Osteoblast (primary cell): ENCODE measurements at regions not wholly inside any gene's neighbourhood (a gene's known extent, or its start where the extent isn't known, plus 50 kb on each side); places are given as distances from the start of the nearest gene placed in this dataset.

ENCODE experiments used
- DNase-seq: peaks from one replicate; pipeline ENCODE4 v3.0.0; 2011; ENCODE audit warnings: low spot score, mixed read lengths; ENCODE audit not compliant: insufficient read length; ENCODE audit errors: missing footprints
- H2AFZ ChIP-seq: 2 replicates; pipeline ENCODE4 v1.6.0; 2011; ENCODE audit warnings: mild to moderate bottlenecking, low read length
- H3K27ac ChIP-seq: 2 replicates; pipeline ENCODE4 v1.5.1; 2011; ENCODE audit warnings: mild to moderate bottlenecking, low read depth, low read length, moderate library complexity
- H3K27me3 ChIP-seq: 2 replicates; pipeline ENCODE4 v1.6.0; 2012; ENCODE audit warnings: mild to moderate bottlenecking, control low read depth, inconsistent platforms, low read length, moderate library complexity; ENCODE audit not compliant: insufficient read depth
- H3K36me3 ChIP-seq: 2 replicates; pipeline ENCODE4 v1.5.1; 2011; ENCODE audit warnings: mild to moderate bottlenecking, low read length, control low read depth, moderate library complexity; ENCODE audit not compliant: insufficient read depth
- H3K4me1 ChIP-seq: 2 replicates; pipeline ENCODE4 v1.5.1; 2011; ENCODE audit warnings: mild to moderate bottlenecking, low read length, control low read depth, moderate library complexity; ENCODE audit not compliant: insufficient read depth
- H3K4me2 ChIP-seq: 2 replicates; pipeline ENCODE4 v1.6.0; 2011; ENCODE audit warnings: mild to moderate bottlenecking, low read length; ENCODE audit not compliant: insufficient read depth
- H3K4me3 ChIP-seq: fragments of 200-600 bp; sonication (generic); 3 replicates; pipeline ENCODE4 v1.5.1; 2012; ENCODE audit warnings: mild to moderate bottlenecking, low read length, inconsistent platforms; ENCODE audit not compliant: insufficient read depth
- H3K79me2 ChIP-seq: 2 replicates; pipeline ENCODE4 v1.6.0; 2012; ENCODE audit warnings: mild to moderate bottlenecking, low read length, control low read depth, inconsistent platforms; ENCODE audit not compliant: insufficient read depth
- H3K9me3 ChIP-seq: 2 replicates; pipeline ENCODE4 v1.5.1; 2011; ENCODE audit warnings: low read depth, low read length, control low read depth
- H4K20me1 ChIP-seq: 2 replicates; pipeline ENCODE4 v1.6.0; 2012; ENCODE audit warnings: mild to moderate bottlenecking, low read length, control low read depth; ENCODE audit not compliant: insufficient read depth
- TF ChIP-seq, protein P1 (sequence below): IDR thresholded peaks from 2 replicates; pipeline ENCODE4 v1.5.1; 2011; ENCODE audit warnings: mild to moderate bottlenecking, low read depth, low read length, moderate library complexity; ENCODE audit errors: extremely low read depth

DNA sequence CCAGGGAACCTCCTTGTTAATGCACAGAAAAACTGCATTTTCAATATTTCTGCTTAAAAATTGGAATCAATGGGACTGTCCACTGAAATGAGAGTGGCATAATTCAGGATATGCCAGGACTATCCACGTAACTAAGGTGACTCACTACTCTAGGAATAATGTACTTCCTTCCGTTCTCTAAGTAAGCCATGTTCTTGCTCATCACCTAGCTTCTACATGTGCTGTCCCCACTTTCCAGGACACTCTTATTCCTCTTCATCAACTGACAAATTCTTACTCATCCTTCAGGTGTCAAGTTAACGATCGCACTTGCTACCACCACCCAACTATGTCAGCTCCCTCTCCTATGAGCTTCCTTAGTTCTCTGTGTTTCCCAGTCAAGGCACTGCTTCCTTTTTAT is 342.8 kb upstream of the F9 start:
- Histone ChIP-seq H3K36me3 (no peaks in the 10 kb centered on the region), H3K4me1 (no peaks in the 10 kb centered on the region), H3K27me3 (no peaks in the 10 kb centered on the region), H3K4me3 (no peak overlapping the region), H3K4me2 (no peak overlapping the region), H4K20me1 (no peaks in the 10 kb centered on the region), H3K9me3 (no peaks in the 10 kb centered on the region), H3K27ac (no peak overlapping the region), H2AFZ (no peak overlapping the region), H3K79me2 (no peaks in the 10 kb centered on the region)
- TF ChIP-seq, protein P1, sequence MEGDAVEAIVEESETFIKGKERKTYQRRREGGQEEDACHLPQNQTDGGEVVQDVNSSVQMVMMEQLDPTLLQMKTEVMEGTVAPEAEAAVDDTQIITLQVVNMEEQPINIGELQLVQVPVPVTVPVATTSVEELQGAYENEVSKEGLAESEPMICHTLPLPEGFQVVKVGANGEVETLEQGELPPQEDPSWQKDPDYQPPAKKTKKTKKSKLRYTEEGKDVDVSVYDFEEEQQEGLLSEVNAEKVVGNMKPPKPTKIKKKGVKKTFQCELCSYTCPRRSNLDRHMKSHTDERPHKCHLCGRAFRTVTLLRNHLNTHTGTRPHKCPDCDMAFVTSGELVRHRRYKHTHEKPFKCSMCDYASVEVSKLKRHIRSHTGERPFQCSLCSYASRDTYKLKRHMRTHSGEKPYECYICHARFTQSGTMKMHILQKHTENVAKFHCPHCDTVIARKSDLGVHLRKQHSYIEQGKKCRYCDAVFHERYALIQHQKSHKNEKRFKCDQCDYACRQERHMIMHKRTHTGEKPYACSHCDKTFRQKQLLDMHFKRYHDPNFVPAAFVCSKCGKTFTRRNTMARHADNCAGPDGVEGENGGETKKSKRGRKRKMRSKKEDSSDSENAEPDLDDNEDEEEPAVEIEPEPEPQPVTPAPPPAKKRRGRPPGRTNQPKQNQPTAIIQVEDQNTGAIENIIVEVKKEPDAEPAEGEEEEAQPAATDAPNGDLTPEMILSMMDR: no peak
- DNase-seq: no peak

DNA sequence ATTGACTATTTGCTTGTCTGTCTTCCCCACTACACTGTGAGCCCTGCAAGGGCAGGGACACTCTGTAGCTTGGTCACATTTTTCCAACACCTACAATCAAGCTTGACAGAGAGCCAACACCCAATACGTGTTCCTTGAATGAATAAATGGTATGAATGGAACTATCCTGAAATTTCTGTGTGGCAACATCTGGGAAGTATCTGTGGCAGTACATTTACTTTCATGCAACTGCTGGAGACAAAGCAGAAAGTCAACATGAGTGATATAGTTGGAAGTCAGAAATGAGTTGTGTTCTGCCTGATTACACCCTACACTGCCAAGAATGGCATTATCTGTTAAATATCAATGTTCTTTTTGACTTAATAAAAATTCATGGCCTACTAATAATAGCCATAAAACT is 343.5 kb upstream of the F9 start:
- H3K36me3 ChIP-seq: no peaks in the 10 kb centered on the region
- no peak overlapping the region for H2AFZ ChIP-seq
- no peaks in the 10 kb centered on the region for H4K20me1 ChIP-seq
- H3K4me2 ChIP-seq: no peak overlapping the region
- H3K27me3 ChIP-seq: no peaks in the 10 kb centered on the region
- no peaks in the 10 kb centered on the region for H3K4me1 ChIP-seq
- H3K27ac ChIP-seq: no peak overlapping the region
- no peak for DNase-seq
- TF ChIP-seq, protein P1: no peak
- no peaks in the 10 kb centered on the region for H3K79me2 ChIP-seq
- no peaks in the 10 kb centered on the region for H3K9me3 ChIP-seq
- no peak overlapping the region for H3K4me3 ChIP-seq

- Histone ChIP-seq H3K4me2 (no peak overlapping the region), H3K4me1 (no peaks in the 10 kb centered on the region), H3K36me3 (no peaks in the 10 kb centered on the region), H3K79me2 (no peaks in the 10 kb centered on the region), H3K27me3 (no peaks in the 10 kb centered on the region), H4K20me1 (no peaks in the 10 kb centered on the region), H3K27ac (no peak overlapping the region), H2AFZ (no peak overlapping the region), H3K4me3 (no peak overlapping the region), H3K9me3 (no peaks in the 10 kb centered on the region)
- no peak for DNase-seq
- TF ChIP-seq, protein P1: no peak
Observed at GRCh38 chrX:139179592-139179991, 350.9 kb upstream of the F9 start.

DNA sequence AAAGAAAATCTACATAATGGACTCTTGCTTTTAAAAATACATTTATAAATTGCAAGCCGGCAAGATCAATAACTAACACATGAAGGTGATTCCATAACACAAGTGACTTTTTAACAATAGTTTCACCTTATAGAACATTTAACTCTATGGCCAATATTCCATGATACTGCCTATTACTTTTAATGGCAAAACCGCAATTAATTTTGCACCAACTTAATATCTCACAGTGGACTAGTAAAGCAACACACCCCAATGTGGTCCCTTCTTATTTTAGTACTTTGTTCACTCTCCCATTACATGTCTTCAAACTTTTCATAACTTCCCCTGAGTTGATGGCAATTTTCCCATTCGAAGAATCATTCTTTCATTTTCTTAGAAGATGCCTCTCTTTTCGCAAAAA is 351.6 kb upstream of the F9 start:
- no peak overlapping the region for H3K27ac ChIP-seq
- no peaks in the 10 kb centered on the region for H3K9me3 ChIP-seq
- H3K27me3 ChIP-seq: no peaks in the 10 kb centered on the region
- no peak overlapping the region for H3K4me3 ChIP-seq
- no peak overlapping the region for H3K4me2 ChIP-seq
- H4K20me1 ChIP-seq: no peaks in the 10 kb centered on the region
- DNase-seq: no peak
- H2AFZ ChIP-seq: no peak overlapping the region
- TF ChIP-seq, protein P1: no peak
- H3K4me1 ChIP-seq: no peaks in the 10 kb centered on the region
- H3K36me3 ChIP-seq: no peaks in the 10 kb centered on the region
- H3K79me2 ChIP-seq: no peaks in the 10 kb centered on the region
